ENCODE measurements at regions not wholly inside any gene's neighbourhood (a gene's known extent, or its start where the extent isn't known, plus 50 kb on each side); places are given as distances from the start of the nearest gene placed in this dataset.
"Not testable (repeated sequence)": the region's sequence is repeated elsewhere in the genome, so short reads cannot be mapped to it uniquely, and the experiment has no call there.

DNA sequence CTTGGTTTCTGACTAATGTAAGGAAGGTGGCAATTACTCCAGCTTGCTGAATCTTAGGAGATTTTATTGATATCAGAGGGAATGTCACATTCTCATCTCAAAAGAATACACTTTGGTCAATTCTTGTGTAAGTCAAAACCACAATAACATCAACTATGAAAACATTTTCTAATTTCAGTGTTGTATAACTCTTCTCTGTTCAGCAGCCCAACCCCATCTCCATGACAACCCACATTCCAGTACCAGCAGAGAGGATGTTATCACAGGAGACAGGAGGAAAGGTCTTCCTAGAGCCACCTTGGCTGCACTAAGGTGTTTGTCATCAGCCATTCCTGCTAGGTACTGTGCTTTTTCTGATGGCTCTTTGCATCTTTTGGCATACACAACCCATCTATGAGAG lies 529.1 kb upstream of the BRINP1 start:
- DNase-seq = no peak

DNA sequence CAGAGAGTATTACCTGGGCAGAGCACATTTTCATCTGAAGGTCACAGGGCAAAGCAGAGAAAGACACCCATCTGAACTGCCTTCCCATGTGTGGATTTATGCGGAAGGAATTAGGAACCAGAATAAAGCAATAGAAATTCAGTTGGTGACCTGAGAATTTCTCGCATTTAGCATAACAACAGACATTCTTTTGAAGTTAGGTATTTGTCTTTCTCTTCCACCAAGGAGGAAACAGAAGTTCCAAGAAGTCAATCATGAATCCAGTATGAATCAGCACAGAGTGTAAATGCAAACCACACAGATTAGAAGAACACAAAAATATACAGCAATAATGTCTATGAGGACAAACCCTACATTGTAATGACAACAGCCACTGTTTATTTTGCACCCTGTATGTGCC lies 515.2 kb upstream of the BRINP1 start:
- DNase-seq = no peak

GRCh38 chr9:119881898-119882297 lies 512.7 kb upstream of the BRINP1 start:
- no peak for DNase-seq

- no peak for DNase-seq
These were observed 511.1 kb upstream of the BRINP1 start for GRCh38 chr9:119880361-119880760.

DNA sequence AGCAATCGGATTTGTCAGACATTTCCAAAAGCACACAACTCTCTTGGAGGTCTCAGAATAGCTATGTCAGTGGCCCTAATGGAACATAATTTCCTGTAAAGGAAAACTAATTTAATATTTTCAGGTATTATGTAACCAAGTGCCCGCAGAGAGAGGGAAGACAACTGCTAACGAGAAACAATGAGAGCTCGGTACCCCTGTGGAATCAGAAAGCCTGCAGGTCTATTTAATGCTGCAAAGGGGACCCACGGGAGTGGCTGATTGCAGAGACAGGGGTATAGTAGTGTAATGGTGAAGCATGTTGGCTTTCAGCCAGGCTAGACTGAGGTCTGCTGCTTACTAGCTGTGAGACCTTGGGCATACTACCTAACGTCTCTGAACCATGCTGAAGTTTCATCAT lies 508.1 kb upstream of the BRINP1 start:
- no peak for DNase-seq

DNA sequence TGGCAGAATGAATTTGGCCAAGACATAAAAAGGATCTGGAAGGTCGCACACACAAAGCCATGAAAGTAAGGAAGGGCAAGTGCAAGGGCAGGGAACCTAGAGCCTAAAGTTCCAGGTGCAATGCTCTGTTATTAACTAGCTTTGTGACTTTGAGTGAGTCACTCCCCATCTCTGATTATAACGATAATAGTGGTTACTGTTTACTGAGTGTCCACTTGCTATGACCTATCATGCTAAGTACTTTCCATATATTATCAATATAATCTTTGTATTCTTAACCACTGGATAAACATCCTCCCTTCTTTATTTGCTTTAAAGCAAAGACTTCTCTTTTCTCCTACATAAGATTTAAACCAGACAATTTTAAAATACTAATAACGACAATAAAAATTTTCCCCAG lies 504.6 kb upstream of the BRINP1 start:
- no peak for DNase-seq

DNA sequence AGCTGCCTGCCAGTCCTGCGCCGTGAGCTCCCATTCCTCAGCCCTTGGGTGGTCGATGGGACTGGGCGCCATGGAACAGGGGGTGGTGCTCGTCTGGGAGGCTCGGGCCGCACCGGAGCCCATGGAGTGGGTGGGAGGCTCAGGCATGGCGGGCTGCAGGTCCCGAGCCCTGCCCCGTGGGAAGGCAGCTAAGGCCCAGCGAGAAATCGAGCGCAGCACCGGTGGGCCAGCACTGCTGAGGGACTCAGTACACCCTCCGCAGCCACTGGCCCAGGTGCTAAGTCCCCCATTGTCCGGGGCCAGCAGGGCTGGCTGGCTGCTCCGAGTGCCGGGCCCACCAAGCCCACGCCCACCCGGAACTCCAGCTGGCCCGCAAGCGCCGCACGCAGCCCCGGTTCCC lies 501.0 kb upstream of the BRINP1 start:
- DNase-seq = not testable (repeated sequence)

DNA sequence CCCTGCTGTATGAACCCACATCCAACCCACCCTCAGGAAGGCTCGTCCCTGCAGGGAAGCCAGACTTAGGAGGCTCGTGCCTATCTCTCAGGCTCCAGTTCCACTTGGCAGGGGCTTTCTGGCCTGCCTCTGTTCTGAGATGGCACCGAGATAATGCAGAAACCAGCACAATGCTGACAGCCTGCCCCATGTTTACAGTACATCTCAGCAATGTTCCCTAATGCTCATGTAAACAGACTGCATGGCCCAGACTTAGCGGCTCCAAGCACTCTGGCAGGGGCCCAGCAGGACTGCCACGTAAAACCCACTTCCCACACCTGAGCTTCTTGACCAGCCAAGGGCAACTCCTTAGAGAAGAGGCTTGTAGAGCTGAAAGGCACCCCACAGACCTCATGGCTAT lies 499.5 kb upstream of the BRINP1 start:
- no peak for DNase-seq

GRCh38 chr9:119861842-119862241 lies 492.6 kb upstream of the BRINP1 start:
- DNase-seq = no peak

GRCh38 chr9:119859128-119859527 lies 489.9 kb upstream of the BRINP1 start:
- DNase-seq = no peak

- no peak for DNase-seq
These were observed 483.9 kb upstream of the BRINP1 start for GRCh38 chr9:119853126-119853525.

- DNase-seq = no peak
These were observed 483.2 kb upstream of the BRINP1 start for GRCh38 chr9:119852390-119852789.

GRCh38 chr9:119844431-119844830 lies 475.2 kb upstream of the BRINP1 start:
- DNase-seq = no peak

DNA sequence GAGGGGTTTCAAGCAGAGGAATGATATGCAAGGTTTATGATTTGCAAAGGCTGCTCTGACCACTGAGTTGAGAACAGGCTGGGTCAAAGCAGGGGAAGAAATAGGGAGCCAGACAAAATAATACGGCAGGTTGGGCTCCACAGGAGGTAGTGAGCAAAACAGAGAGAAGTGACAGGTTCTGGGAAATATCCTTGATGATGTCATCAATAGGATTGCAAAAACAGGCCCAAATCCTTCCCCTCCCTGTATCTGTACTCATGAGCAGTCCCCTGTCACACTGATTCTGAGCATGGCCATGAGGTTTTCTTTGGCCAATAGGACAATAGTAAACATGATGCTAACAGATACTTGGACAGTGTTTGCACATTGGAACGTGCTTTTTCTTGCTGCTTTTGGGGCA lies 471.8 kb upstream of the BRINP1 start:
- DNase-seq = no peak

DNA sequence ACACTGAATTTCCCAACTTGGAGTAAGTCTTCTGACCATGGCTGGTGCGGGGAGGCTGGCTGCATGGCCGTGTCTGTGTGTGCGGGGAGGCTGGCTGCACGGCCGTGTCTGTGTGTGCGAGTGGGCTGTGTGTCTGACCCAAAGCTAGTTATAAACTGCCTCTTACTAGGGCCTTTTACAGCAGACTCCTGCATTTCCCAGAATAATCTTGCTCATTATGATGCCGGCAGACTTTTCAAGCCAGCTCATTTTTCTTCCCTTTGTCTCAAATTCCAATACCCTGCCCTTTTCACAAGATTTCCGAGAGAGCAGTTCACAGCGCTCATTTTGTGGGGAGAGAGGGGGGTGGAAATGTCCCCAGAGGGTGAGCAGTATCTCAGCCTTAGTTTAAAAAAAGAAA lies 470.7 kb upstream of the BRINP1 start:
- DNase-seq = no peak

GRCh38 chr9:119838210-119838609 lies 469.0 kb upstream of the BRINP1 start:
- DNase-seq = no peak

- DNase-seq = no peak
These were observed 466.8 kb upstream of the BRINP1 start for GRCh38 chr9:119836036-119836435.

- DNase-seq = no peak
These were observed 464.9 kb upstream of the BRINP1 start for GRCh38 chr9:119834064-119834620.

DNA sequence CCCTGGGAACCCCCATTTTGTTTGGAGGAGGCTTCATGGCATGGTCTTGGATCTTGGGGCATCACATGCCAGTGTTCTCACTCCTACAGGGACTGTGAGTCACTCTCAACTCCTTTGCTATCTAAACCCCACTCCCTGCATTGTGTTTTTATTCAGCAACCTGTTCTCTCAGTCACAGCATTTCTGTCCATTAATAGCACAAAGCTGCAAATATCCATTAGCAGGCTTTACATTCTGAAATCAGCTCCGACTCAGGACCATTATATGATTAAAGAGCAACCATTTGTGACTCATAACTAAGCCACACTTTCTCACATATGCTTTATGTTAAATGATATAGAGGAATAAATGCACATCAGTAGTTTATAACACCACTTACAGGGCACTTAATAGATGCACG lies 462.1 kb upstream of the BRINP1 start:
- no peak for DNase-seq

GRCh38 chr9:119829748-119830147 lies 460.5 kb upstream of the BRINP1 start:
- DNase-seq = no peak

DNA sequence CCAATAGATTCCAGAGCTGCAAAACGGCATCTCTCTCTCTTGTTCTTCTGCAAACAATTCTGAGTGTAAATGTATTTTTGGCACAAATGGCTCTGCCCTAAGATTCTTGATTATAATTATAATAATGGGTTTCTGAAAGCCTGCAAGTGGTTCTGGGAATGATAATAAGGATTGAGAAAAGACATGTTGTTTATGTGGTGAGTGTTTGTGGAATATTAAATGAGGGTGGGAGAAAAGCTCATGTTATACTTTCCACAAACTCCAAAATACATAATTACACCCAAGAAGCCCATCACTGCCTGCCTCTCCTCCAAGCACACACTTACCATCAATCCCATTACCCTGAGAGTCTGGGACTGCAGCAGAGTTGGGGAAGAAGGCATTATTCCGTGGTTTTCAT lies 460.0 kb upstream of the BRINP1 start:
- no peak for DNase-seq

DNA sequence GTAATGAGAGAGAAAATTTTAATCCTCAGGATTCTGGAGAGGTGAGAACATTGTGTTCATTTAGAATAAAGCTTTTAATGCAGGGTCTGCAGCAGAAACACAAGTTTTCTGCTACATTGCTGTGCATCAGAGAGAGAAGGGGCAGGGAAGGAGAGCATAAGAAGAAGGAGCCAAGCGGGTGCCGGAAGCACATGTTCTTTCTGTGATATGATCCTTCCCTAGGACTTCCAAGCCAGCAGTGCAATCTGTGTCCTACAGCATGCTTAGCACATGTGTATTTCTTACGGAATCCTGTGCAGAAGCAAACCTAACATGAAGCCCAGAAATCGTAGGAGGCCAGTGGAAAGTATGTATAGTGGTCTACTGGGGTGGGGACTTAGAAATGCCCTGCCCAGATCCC lies 458.3 kb upstream of the BRINP1 start:
- no peak for DNase-seq

GRCh38 chr9:119827126-119827525 lies 457.9 kb upstream of the BRINP1 start:
- DNase-seq = no peak

DNA sequence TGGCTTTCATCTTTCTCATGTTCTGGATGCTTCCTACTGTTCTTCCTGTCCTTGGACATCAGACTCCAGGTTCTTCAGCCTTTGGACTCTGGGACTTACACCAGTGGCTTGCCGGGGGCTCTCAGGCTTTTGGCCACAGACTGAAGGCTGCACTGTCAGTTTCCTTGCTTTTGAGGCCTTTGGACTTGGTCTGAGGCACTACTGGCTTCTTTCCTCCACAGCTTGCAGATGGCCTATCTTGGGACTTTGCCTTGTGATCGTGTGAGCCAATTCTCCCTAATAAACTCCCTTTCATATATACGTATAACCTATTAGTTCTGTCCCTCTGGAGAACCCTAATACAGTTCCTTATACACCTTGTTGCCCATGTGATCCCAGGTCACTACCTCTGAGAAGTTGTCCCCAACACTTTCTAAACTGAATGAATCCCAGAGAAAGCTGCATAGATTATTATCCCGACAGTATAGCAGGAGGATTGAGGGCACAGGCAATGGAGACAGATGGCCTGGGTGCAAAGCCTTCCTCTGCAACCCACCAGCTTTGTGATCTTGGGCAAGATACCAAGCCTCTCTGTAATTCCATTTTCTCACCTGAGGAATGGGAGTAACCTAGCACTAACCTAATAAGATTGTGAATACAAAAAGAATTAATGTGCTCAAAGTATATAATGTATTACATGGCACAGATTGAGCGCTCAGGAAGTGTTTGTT lies 449.6 kb upstream of the BRINP1 start:
- DNase-seq = no peak
